OCI-LY3 (cell line): ENCODE measurements at regions not wholly inside any gene's neighbourhood (a gene's known extent, or its start where the extent isn't known, plus 50 kb on each side); places are given as distances from the start of the nearest gene placed in this dataset.

Source experiments
- H2AFZ ChIP-seq: fragments of 200-600, 300-600 bp; shearing (Covaris generic); 2 replicates; pipeline ENCODE4 v1.6.0; 2014; ENCODE audit warnings: antibody characterized with exemption, low read depth, low read length
- H3K27ac ChIP-seq: fragments of 200-600, 300-600 bp; sonication (generic); 2 replicates; pipeline ENCODE4 v1.5.1; 2014; ENCODE audit warnings: mild to moderate bottlenecking, low read length, moderate library complexity, mixed read lengths
- H3K27me3 ChIP-seq: fragments of 200-600, 300-600 bp; sonication (generic); 2 replicates; pipeline ENCODE4 v1.6.1; 2014; ENCODE audit warnings: low read depth, low read length, mixed read lengths
- H3K36me3 ChIP-seq: fragments of 200-600, 300-600 bp; sonication (generic); replicated peaks from 2 replicates; pipeline ENCODE3; 2014; ENCODE audit warnings: low read depth, low read length, mixed read lengths
- H3K4me1 ChIP-seq: fragments of 300-600, 200-600 bp; sonication (generic); 2 replicates; pipeline ENCODE4 v1.6.1; 2014; ENCODE audit warnings: low read length, mixed read lengths
- H3K4me2 ChIP-seq: fragments of 200-600, 300-600 bp; sonication (generic); 2 replicates; pipeline ENCODE4 v1.6.1; 2014; ENCODE audit warnings: low read length, mixed read lengths
- H3K4me3 ChIP-seq: fragments of 300-600, 200-600 bp; sonication (generic); 2 replicates; pipeline ENCODE4 v1.5.1; 2014; ENCODE audit warnings: antibody characterized with exemption, mild to moderate bottlenecking, low read length, moderate library complexity
- H3K79me2 ChIP-seq: fragments of 300-600, 200-600 bp; shearing (Covaris generic); 2 replicates; pipeline ENCODE4 v1.6.1; 2014; ENCODE audit warnings: mild to moderate bottlenecking, low read length, mixed read lengths
- H3K9ac ChIP-seq: fragments of 300-600, 200-600 bp; shearing (Covaris generic); 2 replicates; pipeline ENCODE4 v1.6.0; 2014; ENCODE audit warnings: mild to moderate bottlenecking, low read length, moderate library complexity
- H3K9me3 ChIP-seq: fragments of 200-600, 300-600 bp; shearing (Covaris generic); 2 replicates; pipeline ENCODE4 v1.6.1; 2014; ENCODE audit warnings: low read length, mixed read lengths; ENCODE audit not compliant: insufficient read depth
- H4K20me1 ChIP-seq: fragments of 200-600, 300-600 bp; sonication (generic); 2 replicates; pipeline ENCODE4 v1.6.1; 2016; ENCODE audit warnings: low read length, mixed read lengths; ENCODE audit not compliant: insufficient read depth
- EZH2phosphoT487 ChIP-seq: fragments of 200-600 bp; shearing (Covaris generic); IDR thresholded peaks from 2 replicates; pipeline ENCODE4 v1.6.1; 2018; ENCODE audit warnings: antibody characterized with exemption, mixed run types, low read depth
- TF ChIP-seq, protein P1 (sequence below): fragments of 200-600, 300-600 bp; sonication (generic); IDR thresholded peaks from 2 replicates; pipeline ENCODE4 v1.5.1; 2014; ENCODE audit warnings: antibody characterized with exemption, low read length, low read depth

- Histone ChIP-seq H3K9me3 (no peaks in the 10 kb centered on the region), H3K4me2 (no peak overlapping the region), H3K9ac (no peak overlapping the region), H3K79me2 (no peaks in the 10 kb centered on the region), H3K4me3 (no peak overlapping the region), H3K4me1 (no peaks in the 10 kb centered on the region), H3K36me3 (no peaks in the 10 kb centered on the region), H3K27ac (no peak overlapping the region), H2AFZ (no peak overlapping the region), H3K27me3 (no peaks in the 10 kb centered on the region), H4K20me1 (no peaks in the 10 kb centered on the region)
- no peak for TF ChIP-seq EZH2phosphoT487
Measured at GRCh38 chr6:85252085-85252484, 197.8 kb upstream of the NT5E start.

GRCh38 chr6:85251300-85251699 is 198.6 kb upstream of the NT5E start:
- Histone ChIP-seq H3K9ac (no peak overlapping the region), H3K36me3 (no peaks in the 10 kb centered on the region), H3K4me2 (no peak overlapping the region), H4K20me1 (no peaks in the 10 kb centered on the region), H3K4me3 (no peak overlapping the region), H2AFZ (no peak overlapping the region), H3K27ac (no peak overlapping the region), H3K4me1 (no peaks in the 10 kb centered on the region), H3K79me2 (no peaks in the 10 kb centered on the region), H3K9me3 (no peaks in the 10 kb centered on the region), H3K27me3 (no peaks in the 10 kb centered on the region)
- TF ChIP-seq, protein P1, sequence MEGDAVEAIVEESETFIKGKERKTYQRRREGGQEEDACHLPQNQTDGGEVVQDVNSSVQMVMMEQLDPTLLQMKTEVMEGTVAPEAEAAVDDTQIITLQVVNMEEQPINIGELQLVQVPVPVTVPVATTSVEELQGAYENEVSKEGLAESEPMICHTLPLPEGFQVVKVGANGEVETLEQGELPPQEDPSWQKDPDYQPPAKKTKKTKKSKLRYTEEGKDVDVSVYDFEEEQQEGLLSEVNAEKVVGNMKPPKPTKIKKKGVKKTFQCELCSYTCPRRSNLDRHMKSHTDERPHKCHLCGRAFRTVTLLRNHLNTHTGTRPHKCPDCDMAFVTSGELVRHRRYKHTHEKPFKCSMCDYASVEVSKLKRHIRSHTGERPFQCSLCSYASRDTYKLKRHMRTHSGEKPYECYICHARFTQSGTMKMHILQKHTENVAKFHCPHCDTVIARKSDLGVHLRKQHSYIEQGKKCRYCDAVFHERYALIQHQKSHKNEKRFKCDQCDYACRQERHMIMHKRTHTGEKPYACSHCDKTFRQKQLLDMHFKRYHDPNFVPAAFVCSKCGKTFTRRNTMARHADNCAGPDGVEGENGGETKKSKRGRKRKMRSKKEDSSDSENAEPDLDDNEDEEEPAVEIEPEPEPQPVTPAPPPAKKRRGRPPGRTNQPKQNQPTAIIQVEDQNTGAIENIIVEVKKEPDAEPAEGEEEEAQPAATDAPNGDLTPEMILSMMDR: no peak
- TF ChIP-seq EZH2phosphoT487: no peak

DNA sequence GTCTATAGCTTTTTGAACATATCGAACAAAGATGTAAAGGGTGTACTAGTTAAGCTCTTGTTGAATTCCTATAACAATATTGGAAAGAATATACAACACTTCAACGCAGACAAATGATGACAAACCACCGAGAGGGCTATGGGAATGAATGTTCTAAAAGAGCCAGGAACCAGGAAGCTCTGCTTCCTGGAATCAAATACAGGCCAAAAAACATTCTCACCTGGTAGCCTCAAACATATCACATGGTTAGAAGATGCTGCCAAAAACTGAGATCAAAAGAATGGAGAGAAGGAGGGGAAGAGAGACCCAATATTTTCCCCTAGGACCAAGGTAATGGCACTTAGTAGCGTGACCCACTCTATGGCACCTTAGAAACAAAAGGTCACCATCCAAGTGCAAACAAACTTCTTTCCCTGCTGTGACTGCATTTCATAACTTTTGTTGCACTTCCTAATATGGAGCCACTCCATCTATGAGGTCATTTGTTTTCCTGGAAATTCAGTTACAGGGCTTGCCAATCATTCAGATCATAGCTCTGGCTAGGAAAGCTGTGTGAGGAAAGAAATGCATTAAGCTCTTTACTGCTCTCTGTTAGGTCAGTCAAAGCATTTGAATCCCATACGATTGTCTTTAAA is 199.2 kb upstream of the NT5E start:
- H4K20me1 ChIP-seq: no peaks in the 10 kb centered on the region
- H3K27me3 ChIP-seq: no peaks in the 10 kb centered on the region
- no peaks in the 10 kb centered on the region for H3K4me1 ChIP-seq
- H3K9me3 ChIP-seq: no peaks in the 10 kb centered on the region
- H2AFZ ChIP-seq: no peak overlapping the region
- TF ChIP-seq EZH2phosphoT487: no peak
- TF ChIP-seq, protein P1: no peak
- H3K36me3 ChIP-seq: no peaks in the 10 kb centered on the region
- no peak overlapping the region for H3K4me3 ChIP-seq
- H3K4me2 ChIP-seq: no peak overlapping the region
- no peak overlapping the region for H3K27ac ChIP-seq
- no peaks in the 10 kb centered on the region for H3K79me2 ChIP-seq
- no peak overlapping the region for H3K9ac ChIP-seq

- no peaks in the 10 kb centered on the region for H3K4me1 ChIP-seq
- no peaks in the 10 kb centered on the region for H4K20me1 ChIP-seq
- no peak for TF ChIP-seq EZH2phosphoT487
- TF ChIP-seq, protein P1: no peak
Measured at GRCh38 chr6:85245004-85245403, 204.9 kb upstream of the NT5E start.

More at GRCh38 chr6:85245004-85245403, 204.9 kb upstream of the NT5E start:
- Histone ChIP-seq H3K27ac (no peak overlapping the region), H3K27me3 (no peaks in the 10 kb centered on the region), H3K4me3 (no peak overlapping the region), H3K4me2 (no peak overlapping the region), H2AFZ (no peak overlapping the region), H3K79me2 (no peaks in the 10 kb centered on the region), H3K36me3 (no peaks in the 10 kb centered on the region), H3K9ac (no peak overlapping the region), H3K9me3 (no peaks in the 10 kb centered on the region)
